Suprapubic skin (tissue), 4 donors: ENCODE measurements at regions not wholly inside any gene's neighbourhood (a gene's known extent, or its start where the extent isn't known, plus 50 kb on each side); places are given as distances from the start of the nearest gene placed in this dataset.

ENCODE experiments used
- EP300 ChIP-seq: sonication (generic); formaldehyde crosslinking; IDR thresholded peaks from one replicate; pipeline ENCODE4 v1.6.1; 2017; ENCODE audit warnings: antibody characterized with exemption
- POLR2A ChIP-seq, 2 donors: fragments of 450-650 bp; IDR thresholded peaks; one replicate each; pipeline ENCODE4 v1.6.1; 2017; ENCODE audit warnings: antibody characterized with exemption in 2 of 2, mild to moderate bottlenecking in 2 of 2, moderate library complexity in 2 of 2
- POLR2AphosphoS5 ChIP-seq, 3 donors: sonication (generic); formaldehyde crosslinking; IDR thresholded peaks; one replicate each; pipeline ENCODE4 v1.6.1; 2017; ENCODE audit warnings: antibody characterized with exemption in 3 of 3
- TF ChIP-seq, protein P1 (sequence below), 2 donors: fragments of 200-600 bp in 1 of 2; fragments of 450-650 bp in 1 of 2; sonication (generic) in 1 of 2; IDR thresholded peaks; one replicate each; pipeline ENCODE4 v1.5.1; 2016 to 2019; ENCODE audit warnings: antibody characterized with exemption in 2 of 2, mild to moderate bottlenecking in 1 of 2, moderate library complexity in 1 of 2

DNA sequence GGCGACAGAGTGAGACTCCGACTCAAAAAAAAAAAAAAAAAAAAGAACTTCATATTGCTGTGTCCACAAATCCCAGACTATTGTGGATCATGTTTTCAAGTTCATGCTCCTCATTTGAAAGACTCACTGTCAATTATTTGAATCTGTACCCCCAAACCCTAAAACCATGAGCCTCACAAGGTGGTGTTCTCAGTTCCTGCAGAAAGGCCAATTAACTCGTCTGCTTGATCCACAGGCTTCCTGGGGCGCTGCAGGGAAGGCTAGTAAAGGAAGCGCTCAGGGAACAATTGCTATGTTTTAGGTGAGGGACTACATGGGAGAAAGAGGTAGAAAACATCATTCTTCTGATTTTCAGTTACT is 396.8 kb upstream of the NETO1 start:
- TF ChIP-seq, protein P1, sequence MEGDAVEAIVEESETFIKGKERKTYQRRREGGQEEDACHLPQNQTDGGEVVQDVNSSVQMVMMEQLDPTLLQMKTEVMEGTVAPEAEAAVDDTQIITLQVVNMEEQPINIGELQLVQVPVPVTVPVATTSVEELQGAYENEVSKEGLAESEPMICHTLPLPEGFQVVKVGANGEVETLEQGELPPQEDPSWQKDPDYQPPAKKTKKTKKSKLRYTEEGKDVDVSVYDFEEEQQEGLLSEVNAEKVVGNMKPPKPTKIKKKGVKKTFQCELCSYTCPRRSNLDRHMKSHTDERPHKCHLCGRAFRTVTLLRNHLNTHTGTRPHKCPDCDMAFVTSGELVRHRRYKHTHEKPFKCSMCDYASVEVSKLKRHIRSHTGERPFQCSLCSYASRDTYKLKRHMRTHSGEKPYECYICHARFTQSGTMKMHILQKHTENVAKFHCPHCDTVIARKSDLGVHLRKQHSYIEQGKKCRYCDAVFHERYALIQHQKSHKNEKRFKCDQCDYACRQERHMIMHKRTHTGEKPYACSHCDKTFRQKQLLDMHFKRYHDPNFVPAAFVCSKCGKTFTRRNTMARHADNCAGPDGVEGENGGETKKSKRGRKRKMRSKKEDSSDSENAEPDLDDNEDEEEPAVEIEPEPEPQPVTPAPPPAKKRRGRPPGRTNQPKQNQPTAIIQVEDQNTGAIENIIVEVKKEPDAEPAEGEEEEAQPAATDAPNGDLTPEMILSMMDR (IDR thresholded peaks at IDR 0.05): no peak
- TF ChIP-seq POLR2A (IDR thresholded peaks at IDR 0.05): no peak
- no peak for TF ChIP-seq POLR2AphosphoS5 (IDR thresholded peaks at IDR 0.05)
- no peak for TF ChIP-seq EP300
